OCI-LY1 (cell line): ENCODE measurements at regions not wholly inside any gene's neighbourhood (a gene's known extent, or its start where the extent isn't known, plus 50 kb on each side); places are given as distances from the start of the nearest gene placed in this dataset.
"Not testable (repeated sequence)": the region's sequence is repeated elsewhere in the genome, so short reads cannot be mapped to it uniquely, and the experiment has no call there.

Experiments used
- H2AFZ ChIP-seq: fragments of 200-600 bp; sonication (generic), shearing (Covaris generic); 2 replicates; pipeline ENCODE4 v1.6.0; 2014; ENCODE audit warnings: antibody characterized with exemption, mild to moderate bottlenecking, low read length
- H3F3A ChIP-seq: fragments of 200-600 bp; sonication (generic), shearing (Covaris generic); 2 replicates; pipeline ENCODE4 v1.6.0; 2014; ENCODE audit warnings: mild to moderate bottlenecking, antibody characterized with exemption, low read length, moderate library complexity; ENCODE audit not compliant: insufficient read depth
- H3K27ac ChIP-seq: fragments of 200-600 bp; sonication (generic); 2 replicates; pipeline ENCODE4 v1.5.1; 2014; ENCODE audit warnings: low read length, mixed run types, mild to moderate bottlenecking, low read depth; ENCODE audit not compliant: poor library complexity, severe bottlenecking
- H3K27me3 ChIP-seq: fragments of 200-600 bp; sonication (generic); 2 replicates; pipeline ENCODE4 v1.6.0; 2014; ENCODE audit warnings: antibody characterized with exemption, mild to moderate bottlenecking, low read length, moderate library complexity; ENCODE audit not compliant: insufficient read depth
- H3K36me3 ChIP-seq: fragments of 200-600 bp; sonication (generic); 2 replicates; pipeline ENCODE4 v1.6.1; 2014; ENCODE audit warnings: mild to moderate bottlenecking, antibody characterized with exemption, low read length, moderate library complexity, mixed read lengths; ENCODE audit not compliant: insufficient read depth
- H3K4me1 ChIP-seq: fragments of 200-600 bp; sonication (generic); 2 replicates; pipeline ENCODE4 v1.5.1; 2014; ENCODE audit warnings: mild to moderate bottlenecking, low read length, moderate library complexity; ENCODE audit not compliant: insufficient read depth, severe bottlenecking
- H3K4me2 ChIP-seq: fragments of 200-600 bp; sonication (generic), shearing (Covaris generic); 2 replicates; pipeline ENCODE4 v1.6.1; 2014; ENCODE audit warnings: low read length
- H3K4me3 ChIP-seq: fragments of 200-600 bp; sonication (generic); 2 replicates; pipeline ENCODE4 v1.5.1; 2014; ENCODE audit warnings: low read length, low read depth, mild to moderate bottlenecking, mixed read lengths; ENCODE audit not compliant: poor library complexity, severe bottlenecking
- H3K79me2 ChIP-seq: fragments of 200-600 bp; shearing (Covaris generic); 2 replicates; pipeline ENCODE4 v1.6.1; 2016; ENCODE audit warnings: mixed run types, low read length, mixed read lengths; ENCODE audit not compliant: insufficient read depth
- H3K9ac ChIP-seq: fragments of 200-600 bp; sonication (generic), shearing (Covaris generic); 2 replicates; pipeline ENCODE4 v1.6.1; 2014; ENCODE audit warnings: mild to moderate bottlenecking, low read length, mixed read lengths
- H3K9me2 ChIP-seq: fragments of 200-600 bp; sonication (generic), shearing (Covaris generic); 2 replicates; pipeline ENCODE4 v1.6.1; 2014; ENCODE audit warnings: low read depth, mild to moderate bottlenecking, low read length, mixed read lengths
- H3K9me3 ChIP-seq: fragments of 200-600 bp; shearing (Covaris generic); 2 replicates; pipeline ENCODE4 v1.6.1; 2014; ENCODE audit warnings: low read length, mixed read lengths
- H4K20me1 ChIP-seq: fragments of 200-600 bp; sonication (generic), shearing (Covaris generic); 2 replicates; pipeline ENCODE4 v1.6.0; 2016; ENCODE audit warnings: mild to moderate bottlenecking, low read length; ENCODE audit not compliant: insufficient read depth
- CTCF ChIP-seq: fragments of 200-600 bp; sonication (generic), shearing (Covaris generic); IDR thresholded peaks from 2 replicates; pipeline ENCODE4 v1.5.1; 2017; ENCODE audit warnings: mild to moderate bottlenecking, antibody characterized with exemption, low read length, moderate library complexity, mixed read lengths
- EZH2 ChIP-seq: fragments of 200-600 bp; sonication (generic), shearing (Covaris generic); IDR thresholded peaks from 2 replicates; pipeline ENCODE4 v1.8.0; 2017; ENCODE audit warnings: borderline replicate concordance, mixed run types, mild to moderate bottlenecking, antibody characterized with exemption, low read length, moderate library complexity, mixed read lengths

GRCh38 chr18:5830902-5831301 lies 64.4 kb downstream of the TMEM200C start:
- H3K79me2 ChIP-seq, H3K4me1 ChIP-seq, H4K20me1 ChIP-seq, H3K9ac ChIP-seq, H3K4me3 ChIP-seq, H3K27ac ChIP-seq, H3K9me2 ChIP-seq, H2AFZ ChIP-seq, H3K9me3 ChIP-seq, H3K4me2 ChIP-seq, H3K36me3 ChIP-seq, H3F3A ChIP-seq, H3K27me3 ChIP-seq: not testable (repeated sequence)

- Histone ChIP-seq H3K27ac (no peak overlapping the region), H3K36me3 (no peaks in the 10 kb centered on the region)
Observed at GRCh38 chr18:5828913-5829312, 66.4 kb downstream of the TMEM200C start.

GRCh38 chr18:5825663-5826062 lies 69.7 kb downstream of the TMEM200C start:
- TF ChIP-seq CTCF (no peak), EZH2 (no peak)

More at GRCh38 chr18:5828913-5829312, 66.4 kb downstream of the TMEM200C start:
- no peaks in the 10 kb centered on the region for H3K9me3 ChIP-seq
- H3K27me3 ChIP-seq: no peaks in the 10 kb centered on the region
- no peaks in the 10 kb centered on the region for H3K9me2 ChIP-seq
- no peak overlapping the region for H2AFZ ChIP-seq
- no peaks in the 10 kb centered on the region for H3K4me1 ChIP-seq
- H4K20me1 ChIP-seq: no peaks in the 10 kb centered on the region
- H3K9ac ChIP-seq: no peak overlapping the region
- no peak for TF ChIP-seq CTCF
- no peak for TF ChIP-seq EZH2
- no peaks in the 10 kb centered on the region for H3K79me2 ChIP-seq
- H3K4me2 ChIP-seq: no peak overlapping the region
- H3F3A ChIP-seq: no peaks in the 10 kb centered on the region
- no peak overlapping the region for H3K4me3 ChIP-seq

DNA sequence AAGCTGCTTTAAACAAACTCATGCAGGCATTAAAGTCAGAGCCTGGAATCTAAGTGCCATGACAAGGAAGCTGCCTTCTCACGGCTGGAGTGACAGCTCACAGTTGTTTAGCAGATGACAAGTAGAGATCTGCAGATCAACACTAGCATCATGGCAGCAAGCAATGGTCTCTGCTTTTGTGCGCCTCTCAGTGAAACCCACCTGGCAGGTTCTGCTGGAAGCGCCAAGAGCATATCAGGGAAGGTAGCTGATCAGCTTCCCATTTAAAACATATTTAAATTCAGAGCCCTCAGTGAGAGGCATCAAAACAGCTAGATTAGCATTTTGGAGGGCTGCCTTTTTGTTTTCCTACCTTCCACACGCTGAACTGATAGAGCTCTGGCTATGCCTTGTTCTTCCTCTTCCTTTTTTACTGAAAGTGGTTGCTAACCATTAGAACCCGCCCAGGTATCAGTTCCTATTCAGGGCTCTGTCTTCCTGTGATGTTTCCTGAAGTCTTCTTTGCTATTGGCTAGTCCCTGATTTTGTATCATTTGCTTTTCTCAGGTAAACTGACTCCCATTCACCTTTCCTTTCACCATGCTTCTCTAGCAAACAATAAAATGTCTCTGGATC lies 70.8 kb downstream of the TMEM200C start:
- no peaks in the 10 kb centered on the region for H3K4me1 ChIP-seq
- no peak overlapping the region for H3K9ac ChIP-seq
- H3K4me3 ChIP-seq: no peak overlapping the region
- no peaks in the 10 kb centered on the region for H3F3A ChIP-seq
- no peak overlapping the region for H3K27ac ChIP-seq
- no peak overlapping the region for H2AFZ ChIP-seq
- no peaks in the 10 kb centered on the region for H3K9me3 ChIP-seq
- H4K20me1 ChIP-seq: no peaks in the 10 kb centered on the region
- no peaks in the 10 kb centered on the region for H3K27me3 ChIP-seq
- H3K36me3 ChIP-seq: no peaks in the 10 kb centered on the region
- H3K4me2 ChIP-seq: no peak overlapping the region
- no peaks in the 10 kb centered on the region for H3K9me2 ChIP-seq
- no peak for TF ChIP-seq CTCF
- no peak for TF ChIP-seq EZH2
- H3K79me2 ChIP-seq: no peaks in the 10 kb centered on the region

More at GRCh38 chr18:5825663-5826062, 69.7 kb downstream of the TMEM200C start:
- no peak overlapping the region for H2AFZ ChIP-seq
- H3K9me3 ChIP-seq: no peaks in the 10 kb centered on the region
- no peaks in the 10 kb centered on the region for H4K20me1 ChIP-seq
- H3K9ac ChIP-seq: no peak overlapping the region
- no peak overlapping the region for H3K4me2 ChIP-seq
- no peaks in the 10 kb centered on the region for H3K36me3 ChIP-seq
- H3K4me3 ChIP-seq: no peak overlapping the region
- no peaks in the 10 kb centered on the region for H3K79me2 ChIP-seq
- H3F3A ChIP-seq: no peaks in the 10 kb centered on the region
- no peak overlapping the region for H3K27ac ChIP-seq
- H3K9me2 ChIP-seq: no peaks in the 10 kb centered on the region
- no peaks in the 10 kb centered on the region for H3K27me3 ChIP-seq
- H3K4me1 ChIP-seq: no peaks in the 10 kb centered on the region
